Naive thymus-derived CD4-positive, alpha-beta T cell (primary cell): ENCODE measurements at regions not wholly inside any gene's neighbourhood (a gene's known extent, or its start where the extent isn't known, plus 50 kb on each side); places are given as distances from the start of the nearest gene placed in this dataset.

Experiments
- ATAC-seq: fragments of 150-1000 bp; cut with Tn5 transposase; 2 replicates; pipeline ENCODE4 v1.10.0; 2021; ENCODE audit warnings: mild to moderate bottlenecking, moderate library complexity
- CTCF ChIA-PET: fragments of 350-600 bp; sonication (Branson Sonifier 250); formaldehyde crosslinking; loops from one replicate; lab custom pipeline; 2021; ENCODE audit warnings: antibody characterized with exemption; lab: Charles Lee
- POLR2A ChIA-PET: fragments of 350-600 bp; sonication (Branson Sonifier 250); formaldehyde crosslinking; loops from one replicate; lab custom pipeline; 2021; ENCODE audit warnings: antibody characterized with exemption, inconsistent platforms; lab: Charles Lee
- DNase-seq, 9 donors: peaks; one replicate each; pipeline versions ENCODE4 v3.0.0 to v3.0.0-alpha.2; 2020 to 2022; ENCODE audit warnings: mixed read lengths in 1 of 9
- H3K27ac ChIP-seq: one replicate; pipeline ENCODE4 v1.7.0; 2013; ENCODE audit warnings: mild to moderate bottlenecking, low read depth, low read length, moderate library complexity
- H3K27me3 ChIP-seq, 2 donors: one replicate each; pipeline ENCODE4 v1.7.0; 2013; ENCODE audit warnings: low read length in 2 of 2, mild to moderate bottlenecking in 2 of 2, moderate library complexity in 2 of 2; ENCODE audit not compliant: control insufficient read depth in 2 of 2, insufficient read depth in 2 of 2
- H3K36me3 ChIP-seq, 3 experiments: 1 replicate in 2 of 3; 2 replicates in 1 of 3; pipeline ENCODE4 v1.7.0; 2013; ENCODE audit warnings: low read length in 3 of 3, mild to moderate bottlenecking in 3 of 3, moderate library complexity in 1 of 3; ENCODE audit not compliant: insufficient read depth in 3 of 3, control insufficient read depth in 2 of 3
- H3K4me1 ChIP-seq, 2 donors: one replicate each; pipeline ENCODE4 v1.7.0; 2013; ENCODE audit warnings: low read length in 2 of 2, mild to moderate bottlenecking in 2 of 2, moderate library complexity in 1 of 2; ENCODE audit not compliant: control insufficient read depth in 2 of 2, insufficient read depth in 2 of 2
- H3K4me3 ChIP-seq: 2 replicates; pipeline ENCODE4 v1.7.0; 2013; ENCODE audit warnings: mild to moderate bottlenecking, low read length
- H3K9me3 ChIP-seq, 3 experiments: 1 replicate in 2 of 3; 2 replicates in 1 of 3; pipeline ENCODE4 v1.7.0; 2013; ENCODE audit warnings: low read length in 3 of 3; ENCODE audit not compliant: control insufficient read depth in 2 of 3
- H3K27ac Mint-ChIP-seq, 9 donors: one replicate each; pipeline ENCODE4 v1.8.0; 2020 to 2022; ENCODE audit warnings: mixed read lengths in 9 of 9, mild to moderate bottlenecking in 8 of 9, moderate library complexity in 5 of 9, inconsistent platforms in 2 of 9
- H3K27me3 Mint-ChIP-seq, 5 donors: one replicate each; pipeline ENCODE4 v1.8.0; 2021 to 2022; ENCODE audit warnings: mixed read lengths in 5 of 5, mild to moderate bottlenecking in 1 of 5
- H3K36me3 Mint-ChIP-seq, 5 donors: one replicate each; pipeline ENCODE4 v1.8.0; 2020 to 2022; ENCODE audit warnings: mixed read lengths in 5 of 5, mild to moderate bottlenecking in 3 of 5, inconsistent platforms in 1 of 5
- H3K4me1 Mint-ChIP-seq, 7 donors: one replicate each; pipeline ENCODE4 v1.8.0; 2020 to 2022; ENCODE audit warnings: mixed read lengths in 7 of 7, mild to moderate bottlenecking in 3 of 7, inconsistent platforms in 1 of 7
- H3K4me3 Mint-ChIP-seq, 10 donors: one replicate each; pipeline ENCODE4 v1.8.0; 2020 to 2022; ENCODE audit warnings: mild to moderate bottlenecking in 10 of 10, mixed read lengths in 10 of 10, moderate library complexity in 6 of 10, inconsistent platforms in 2 of 10
- H3K9me3 Mint-ChIP-seq, 11 donors: one replicate each; pipeline ENCODE4 v1.8.0; 2020 to 2022; ENCODE audit warnings: mixed read lengths in 11 of 11, mild to moderate bottlenecking in 4 of 11, inconsistent platforms in 1 of 11, moderate library complexity in 1 of 11
- intact Hi-C, 2 donors: fragments of 100-400 bp; cut with micrococcal nuclease; formaldehyde crosslinking; loops; one replicate each; pipeline ENCODE4 v1.15.1; 2023

- no peaks in the 10 kb centered on the region for H3K36me3 Mint-ChIP-seq
- H3K27ac Mint-ChIP-seq, result no peak overlapping the region
- no peak overlapping the region for H3K4me3 ChIP-seq
- intact Hi-C loops, result no loop called here
- no peaks in the 10 kb centered on the region for H3K9me3 ChIP-seq
- H3K4me1 Mint-ChIP-seq, result peaks cover 0 to 2% (median 0%) of the 10 kb centered on the region in 7 donors
- no peaks in the 10 kb centered on the region for H3K36me3 ChIP-seq
- peaks cover 0 to 3% (median 0%) of the 10 kb centered on the region in 11 donors for H3K9me3 Mint-ChIP-seq
- H3K4me3 Mint-ChIP-seq, result no peak overlapping the region
- ATAC-seq (no peak), DNase-seq (no peak)
- H3K27me3 ChIP-seq, result no peaks in the 10 kb centered on the region
- POLR2A ChIA-PET, result no interaction called here
- CTCF ChIA-PET, result no interaction called here
- no peaks in the 10 kb centered on the region for H3K4me1 ChIP-seq
- H3K27ac ChIP-seq, result no peak overlapping the region
- peaks cover 0 to 7% (median 3%) of the 10 kb centered on the region in 5 donors for H3K27me3 Mint-ChIP-seq
These were observed 175.9 kb downstream of the SOX4 start for GRCh38 chr6:21769405-21769861.

GRCh38 chr6:21769968-21770367 lies 176.4 kb downstream of the SOX4 start:
- DNase-seq (no peak), ATAC-seq (no peak)
- ChIA-PET CTCF (no interaction called here), POLR2A (no interaction called here)
- no peak overlapping the region for H3K4me3 Mint-ChIP-seq
- H3K4me3 ChIP-seq, result no peak overlapping the region
- intact Hi-C loops, result no loop called here
- no peak overlapping the region for H3K27ac ChIP-seq
- peaks cover 0 to 3% (median 0%) of the 10 kb centered on the region in 11 donors for H3K9me3 Mint-ChIP-seq
- peaks cover 0 to 2% (median 0%) of the 10 kb centered on the region in 7 donors for H3K4me1 Mint-ChIP-seq
- H3K9me3 ChIP-seq, result no peaks in the 10 kb centered on the region
- H3K36me3 ChIP-seq, result no peaks in the 10 kb centered on the region
- H3K27ac Mint-ChIP-seq, result no peak overlapping the region
- H3K4me1 ChIP-seq, result no peaks in the 10 kb centered on the region
- no peaks in the 10 kb centered on the region for H3K36me3 Mint-ChIP-seq
- peaks cover 0 to 7% (median 4%) of the 10 kb centered on the region in 5 donors for H3K27me3 Mint-ChIP-seq
- H3K27me3 ChIP-seq, result no peaks in the 10 kb centered on the region

- Histone ChIP-seq H3K4me1 (no peaks in the 10 kb centered on the region), H3K36me3 (no peaks in the 10 kb centered on the region), H3K4me3 (no peak overlapping the region), H3K27me3 (no peaks in the 10 kb centered on the region), H3K27ac (no peak overlapping the region), H3K9me3 (no peaks in the 10 kb centered on the region)
- Mint-ChIP-seq H3K36me3 (no peaks in the 10 kb centered on the region), H3K4me3 (no peak overlapping the region), H3K27ac (no peak overlapping the region), H3K4me1 (peaks cover 0 to 2% (median 0%) of the 10 kb centered on the region in 7 donors), H3K27me3 (peaks cover 0 to 7% (median 3%) of the 10 kb centered on the region in 5 donors), H3K9me3 (peaks cover 0 to 3% (median 0%) of the 10 kb centered on the region in 11 donors)
- intact Hi-C loops, result no loop called here
- ATAC-seq (no peak), DNase-seq (no peak)
- POLR2A ChIA-PET, result no interaction called here
- CTCF ChIA-PET, result no interaction called here
These were observed 178.2 kb downstream of the SOX4 start for GRCh38 chr6:21771626-21772320.

DNA sequence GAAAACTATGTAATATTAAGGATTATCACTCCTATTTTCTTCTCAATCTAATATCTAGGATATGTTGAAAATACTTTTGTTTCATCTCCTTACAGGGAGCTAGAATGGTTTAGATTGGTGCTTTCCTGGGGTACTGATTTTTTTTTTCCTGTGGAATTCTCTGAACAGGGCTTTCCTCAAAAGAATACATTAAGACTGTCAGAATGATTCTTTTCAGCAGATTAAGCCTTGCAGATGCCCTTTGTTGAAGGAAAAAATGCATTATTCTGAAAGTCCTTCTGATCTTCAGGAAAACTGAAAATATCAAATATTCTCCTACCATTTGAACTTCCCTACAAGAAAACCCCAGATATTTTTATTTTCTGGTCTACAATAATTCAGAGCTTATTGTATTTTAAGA lies 178.9 kb downstream of the SOX4 start:
- H3K9me3 Mint-ChIP-seq, result peaks cover 0 to 3% (median 0%) of the 10 kb centered on the region in 11 donors
- ChIA-PET CTCF (no interaction called here), POLR2A (no interaction called here)
- ATAC-seq (no peak), DNase-seq (no peak)
- H3K36me3 ChIP-seq, result no peaks in the 10 kb centered on the region
- no peaks in the 10 kb centered on the region for H3K4me1 ChIP-seq
- H3K27ac Mint-ChIP-seq, result no peak overlapping the region
- H3K4me1 Mint-ChIP-seq, result peaks cover 0 to 2% (median 0%) of the 10 kb centered on the region in 7 donors
- H3K27me3 ChIP-seq, result no peaks in the 10 kb centered on the region
- H3K4me3 ChIP-seq, result no peak overlapping the region
- H3K36me3 Mint-ChIP-seq, result no peaks in the 10 kb centered on the region
- no peak overlapping the region for H3K27ac ChIP-seq
- intact Hi-C loops, result no loop called here
- peaks cover 0 to 7% (median 3%) of the 10 kb centered on the region in 5 donors for H3K27me3 Mint-ChIP-seq
- H3K9me3 ChIP-seq, result no peaks in the 10 kb centered on the region
- H3K4me3 Mint-ChIP-seq, result no peak overlapping the region

GRCh38 chr6:21772884-21773575 lies 179.5 kb downstream of the SOX4 start:
- Histone ChIP-seq H3K27ac (no peak overlapping the region), H3K9me3 (no peaks in the 10 kb centered on the region), H3K4me3 (no peak overlapping the region), H3K36me3 (no peaks in the 10 kb centered on the region), H3K4me1 (no peaks in the 10 kb centered on the region), H3K27me3 (no peaks in the 10 kb centered on the region)
- Mint-ChIP-seq H3K4me3 (no peak overlapping the region), H3K9me3 (peaks cover 0 to 3% (median 0%) of the 10 kb centered on the region in 11 donors), H3K4me1 (peaks cover 0 to 2% (median 0%) of the 10 kb centered on the region in 7 donors), H3K27ac (no peak overlapping the region), H3K36me3 (no peaks in the 10 kb centered on the region), H3K27me3 (peaks cover 0 to 5% (median 3%) of the 10 kb centered on the region in 5 donors)
- ATAC-seq, result no peak
- POLR2A ChIA-PET, result no interaction called here
- CTCF ChIA-PET, result no interaction called here
- intact Hi-C loops, result no loop called here
- DNase-seq, result no peak

GRCh38 chr6:21773576-21773968 lies 180.0 kb downstream of the SOX4 start:
- no peak overlapping the region for H3K27ac ChIP-seq
- H3K4me1 ChIP-seq, result no peaks in the 10 kb centered on the region
- H3K27ac Mint-ChIP-seq, result no peak overlapping the region
- ChIA-PET POLR2A (no interaction called here), CTCF (no interaction called here)
- H3K36me3 ChIP-seq, result no peaks in the 10 kb centered on the region
- no peaks in the 10 kb centered on the region for H3K36me3 Mint-ChIP-seq
- no peaks in the 10 kb centered on the region for H3K4me1 Mint-ChIP-seq
- DNase-seq, result no peak
- peaks cover 0 to 3% (median 0%) of the 10 kb centered on the region in 11 donors for H3K9me3 Mint-ChIP-seq
- H3K4me3 Mint-ChIP-seq, result no peak overlapping the region
- no peaks in the 10 kb centered on the region for H3K27me3 ChIP-seq
- ATAC-seq, result no peak
- no peaks in the 10 kb centered on the region for H3K9me3 ChIP-seq
- H3K4me3 ChIP-seq, result no peak overlapping the region
- H3K27me3 Mint-ChIP-seq, result peaks cover 0 to 5% (median 3%) of the 10 kb centered on the region in 5 donors
- intact Hi-C loops, result no loop called here
